CD4-positive, alpha-beta memory T cell (primary cell): ENCODE measurements at regions not wholly inside any gene's neighbourhood (a gene's known extent, or its start where the extent isn't known, plus 50 kb on each side); places are given as distances from the start of the nearest gene placed in this dataset.

ENCODE experiments used
- CTCF ChIA-PET: fragments of 350-600 bp; sonication (Branson Sonifier 250); formaldehyde crosslinking; loops from one replicate; lab custom pipeline; 2021; ENCODE audit warnings: inconsistent platforms; ENCODE audit not compliant: partially characterized antibody; lab: Charles Lee
- POLR2A ChIA-PET: fragments of 350-600 bp; sonication (Branson Sonifier 250); formaldehyde crosslinking; loops from one replicate; lab custom pipeline; 2021; ENCODE audit not compliant: partially characterized antibody; lab: Charles Lee
- DNase-seq, 5 donors: peaks; one replicate each; pipeline versions ENCODE4 v3.0.0 to v3.0.0-alpha.2; 2020 to 2022; ENCODE audit warnings: mixed read lengths in 1 of 5
- H3K27ac ChIP-seq: one replicate; pipeline ENCODE4 v1.7.0; 2013; ENCODE audit warnings: low read depth, low read length
- H3K27me3 ChIP-seq: 2 replicates; pipeline ENCODE4 v1.7.0; 2013; ENCODE audit warnings: mild to moderate bottlenecking, low read length, moderate library complexity; ENCODE audit not compliant: insufficient read depth
- H3K36me3 ChIP-seq: 2 replicates; pipeline ENCODE4 v1.7.0; 2013; ENCODE audit warnings: mild to moderate bottlenecking, low read length, moderate library complexity; ENCODE audit not compliant: insufficient read depth
- H3K4me1 ChIP-seq: 2 replicates; pipeline ENCODE4 v1.7.0; 2013; ENCODE audit warnings: mild to moderate bottlenecking, low read length, moderate library complexity; ENCODE audit not compliant: insufficient read depth
- H3K4me3 ChIP-seq, 2 donors: one replicate each; pipeline ENCODE4 v1.7.0; 2013; ENCODE audit warnings: low read length in 2 of 2, mild to moderate bottlenecking in 1 of 2
- H3K9me3 ChIP-seq, 2 donors: one replicate each; pipeline ENCODE4 v1.7.0; 2013; ENCODE audit warnings: low read length in 2 of 2, control low read depth in 1 of 2; ENCODE audit not compliant: control insufficient read depth in 1 of 2
- H3K27ac Mint-ChIP-seq, 7 donors: one replicate each; pipeline ENCODE4 v1.8.0; 2020 to 2021; ENCODE audit warnings: mixed read lengths in 7 of 7, mild to moderate bottlenecking in 6 of 7, inconsistent platforms in 3 of 7, moderate library complexity in 3 of 7
- H3K27me3 Mint-ChIP-seq, 2 donors: one replicate each; pipeline ENCODE4 v1.8.0; 2020 to 2021; ENCODE audit warnings: mixed read lengths in 2 of 2
- H3K36me3 Mint-ChIP-seq, 2 donors: one replicate each; pipeline ENCODE4 v1.8.0; 2020 to 2021; ENCODE audit warnings: mixed read lengths in 2 of 2, inconsistent platforms in 1 of 2, mild to moderate bottlenecking in 1 of 2
- H3K4me1 Mint-ChIP-seq, 4 donors: one replicate each; pipeline ENCODE4 v1.8.0; 2020 to 2021; ENCODE audit warnings: mixed read lengths in 4 of 4, mild to moderate bottlenecking in 1 of 4
- H3K4me3 Mint-ChIP-seq, 8 donors: one replicate each; pipeline ENCODE4 v1.8.0; 2020 to 2021; ENCODE audit warnings: mixed read lengths in 8 of 8, mild to moderate bottlenecking in 7 of 8, moderate library complexity in 6 of 8, inconsistent platforms in 3 of 8
- H3K9me3 Mint-ChIP-seq, 8 donors: one replicate each; pipeline ENCODE4 v1.8.0; 2020 to 2021; ENCODE audit warnings: mixed read lengths in 8 of 8, mild to moderate bottlenecking in 5 of 8, inconsistent platforms in 3 of 8, moderate library complexity in 1 of 8
- intact Hi-C: fragments of 100-400 bp; cut with micrococcal nuclease; formaldehyde crosslinking; loops from one replicate; pipeline ENCODE4 v1.15.1; 2023

DNA sequence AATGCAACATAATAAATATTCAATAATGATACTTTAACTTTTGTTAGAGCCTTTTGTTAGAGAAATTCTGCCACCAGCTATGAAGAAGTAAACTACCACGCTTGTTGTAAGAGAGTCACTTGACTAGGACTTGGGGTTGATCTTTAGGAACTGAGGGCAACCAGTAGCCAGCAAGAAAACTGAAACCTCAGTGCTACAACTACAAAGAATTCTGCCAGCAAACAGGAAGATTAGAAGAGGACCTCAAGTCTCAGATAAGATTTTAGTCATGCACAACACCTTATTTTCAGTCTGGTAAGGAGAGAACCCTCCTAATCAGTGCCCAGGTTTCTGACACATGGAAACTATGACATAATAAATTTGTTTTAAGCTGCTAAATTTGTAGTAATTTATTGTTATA, 498.3 kb upstream of the STEAP1 start:
- no peaks in the 10 kb centered on the region for H3K36me3 ChIP-seq
- H3K4me3 Mint-ChIP-seq, result no peak overlapping the region

DNA sequence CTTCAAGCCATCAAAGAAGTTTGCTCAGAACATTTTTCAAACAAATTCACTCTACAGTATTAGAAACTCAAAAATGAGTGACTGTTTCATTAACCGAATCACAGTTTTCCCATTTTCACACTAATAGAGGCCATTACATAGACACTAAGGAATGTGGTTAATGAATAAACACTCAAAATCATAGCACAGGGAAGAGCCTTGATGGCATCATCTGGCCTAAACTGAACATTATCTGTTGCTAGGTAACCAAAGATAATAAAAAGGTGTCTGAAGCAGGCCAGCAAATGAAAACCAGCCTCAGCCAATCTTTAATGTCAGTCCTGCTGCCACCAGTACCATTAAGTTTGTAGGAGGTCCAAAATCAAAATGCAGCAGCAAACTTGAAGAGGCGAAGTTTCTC, 492.4 kb upstream of the STEAP1 start:
- Histone ChIP-seq H3K27ac (no peak overlapping the region), H3K9me3 (no peaks in the 10 kb centered on the region), H3K36me3 (no peaks in the 10 kb centered on the region), H3K27me3 (no peaks in the 10 kb centered on the region), H3K4me1 (no peaks in the 10 kb centered on the region), H3K4me3 (no peak overlapping the region)
- peaks cover 0 to 5% (median 0%) of the 10 kb centered on the region in 8 donors for H3K9me3 Mint-ChIP-seq
- intact Hi-C loops, result no loop called here
- CTCF ChIA-PET, result no interaction called here
- no peaks in the 10 kb centered on the region for H3K27me3 Mint-ChIP-seq
- POLR2A ChIA-PET, result no interaction called here
- DNase-seq, result no peak
- H3K4me3 Mint-ChIP-seq, result no peak overlapping the region
- H3K4me1 Mint-ChIP-seq, result no peaks in the 10 kb centered on the region
- H3K27ac Mint-ChIP-seq, result no peak overlapping the region
- no peaks in the 10 kb centered on the region for H3K36me3 Mint-ChIP-seq

More for the DNA sequence above, 498.3 kb upstream of the STEAP1 start:
- peaks cover 0 to 5% (median 0%) of the 10 kb centered on the region in 8 donors for H3K9me3 Mint-ChIP-seq
- Histone ChIP-seq H3K4me3 (no peak overlapping the region), H3K27me3 (no peaks in the 10 kb centered on the region), H3K27ac (no peak overlapping the region), H3K4me1 (no peaks in the 10 kb centered on the region), H3K9me3 (no peaks in the 10 kb centered on the region)
- ChIA-PET CTCF (no interaction called here), POLR2A (no interaction called here)
- no peaks in the 10 kb centered on the region for H3K36me3 Mint-ChIP-seq
- no peaks in the 10 kb centered on the region for H3K27me3 Mint-ChIP-seq
- intact Hi-C loops, result no loop called here
- no peak overlapping the region for H3K27ac Mint-ChIP-seq
- H3K4me1 Mint-ChIP-seq, result no peaks in the 10 kb centered on the region
- DNase-seq, result no peak

DNA sequence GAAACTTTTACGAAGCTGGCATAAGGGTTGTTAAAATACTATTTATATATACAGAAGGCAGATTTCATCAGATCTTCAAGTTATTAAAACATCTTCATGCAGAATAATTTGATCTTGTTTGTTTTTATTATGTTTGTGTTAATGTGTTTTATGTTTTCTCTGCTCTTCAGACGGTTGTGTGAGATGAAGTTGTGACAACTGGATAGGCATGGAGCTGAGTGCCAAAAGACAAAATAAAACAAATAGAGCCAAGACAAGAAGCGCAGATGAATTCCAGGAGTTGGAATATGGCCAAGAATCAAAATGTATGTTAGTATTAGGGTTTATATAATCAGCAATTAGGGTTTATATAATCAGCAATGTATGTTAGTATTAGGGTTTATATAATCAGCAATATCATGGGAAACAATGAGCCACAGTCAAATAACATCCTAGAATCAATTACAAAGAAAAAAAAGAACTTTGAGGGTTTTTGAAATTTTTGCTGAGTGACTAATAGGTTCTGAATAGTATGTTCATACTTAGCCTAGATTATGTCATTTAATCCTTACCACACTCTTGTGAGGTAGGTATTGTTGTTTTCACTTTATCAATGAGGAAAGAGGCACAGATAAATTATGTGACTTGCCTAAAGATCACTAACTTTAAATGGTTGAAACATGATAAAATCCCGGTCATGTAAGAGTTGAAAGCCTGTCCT, 488.0 kb upstream of the STEAP1 start:
- H3K4me1 Mint-ChIP-seq, result no peaks in the 10 kb centered on the region
- POLR2A ChIA-PET, result no interaction called here
- no peak overlapping the region for H3K27ac Mint-ChIP-seq
- peaks cover 0 to 9% (median 5%) of the 10 kb centered on the region in 8 donors for H3K9me3 Mint-ChIP-seq
- no peaks in the 10 kb centered on the region for H3K4me1 ChIP-seq
- CTCF ChIA-PET, result no interaction called here
- H3K36me3 Mint-ChIP-seq, result no peaks in the 10 kb centered on the region
- no peaks in the 10 kb centered on the region for H3K27me3 ChIP-seq
- no peaks in the 10 kb centered on the region for H3K27me3 Mint-ChIP-seq
- H3K36me3 ChIP-seq, result no peaks in the 10 kb centered on the region
- H3K4me3 ChIP-seq, result no peak overlapping the region
- H3K27ac ChIP-seq, result no peak overlapping the region
- intact Hi-C loops, result no loop called here
- no peak for DNase-seq
- no peak overlapping the region for H3K4me3 Mint-ChIP-seq
- no peaks in the 10 kb centered on the region for H3K9me3 ChIP-seq

DNA sequence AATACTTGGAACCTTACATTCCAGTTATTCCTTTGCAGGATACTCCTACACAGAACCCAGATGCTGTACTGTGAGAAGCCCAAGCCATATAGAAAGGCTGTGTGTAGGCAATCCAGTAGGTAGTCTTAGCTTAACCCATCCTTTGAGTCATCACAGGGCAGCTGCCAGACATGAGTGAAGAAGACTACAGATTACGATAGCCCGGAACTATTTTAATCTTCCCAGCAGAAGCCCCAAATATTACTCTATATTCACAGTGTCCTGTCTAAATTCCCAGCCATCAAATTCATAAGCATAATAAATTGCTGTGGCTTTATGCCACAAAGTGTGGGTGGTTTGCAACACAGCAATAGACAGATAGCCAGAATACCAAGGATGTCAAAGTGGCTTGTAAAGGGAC, 474.1 kb upstream of the STEAP1 start:
- no peak for DNase-seq
- ChIA-PET CTCF (no interaction called here), POLR2A (no interaction called here)
- no peaks in the 10 kb centered on the region for H3K27me3 ChIP-seq
- no peak overlapping the region for H3K4me3 ChIP-seq
- no peaks in the 10 kb centered on the region for H3K4me1 ChIP-seq
- no peaks in the 10 kb centered on the region for H3K4me1 Mint-ChIP-seq
- no peaks in the 10 kb centered on the region for H3K9me3 ChIP-seq
- no peak overlapping the region for H3K27ac ChIP-seq
- no peaks in the 10 kb centered on the region for H3K27me3 Mint-ChIP-seq
- peaks cover 0 to 15% (median 4%) of the 10 kb centered on the region in 8 donors for H3K9me3 Mint-ChIP-seq
- no peaks in the 10 kb centered on the region for H3K36me3 ChIP-seq
- H3K4me3 Mint-ChIP-seq, result no peak overlapping the region
- intact Hi-C loops, result no loop called here
- no peaks in the 10 kb centered on the region for H3K36me3 Mint-ChIP-seq
- no peak overlapping the region for H3K27ac Mint-ChIP-seq

DNA sequence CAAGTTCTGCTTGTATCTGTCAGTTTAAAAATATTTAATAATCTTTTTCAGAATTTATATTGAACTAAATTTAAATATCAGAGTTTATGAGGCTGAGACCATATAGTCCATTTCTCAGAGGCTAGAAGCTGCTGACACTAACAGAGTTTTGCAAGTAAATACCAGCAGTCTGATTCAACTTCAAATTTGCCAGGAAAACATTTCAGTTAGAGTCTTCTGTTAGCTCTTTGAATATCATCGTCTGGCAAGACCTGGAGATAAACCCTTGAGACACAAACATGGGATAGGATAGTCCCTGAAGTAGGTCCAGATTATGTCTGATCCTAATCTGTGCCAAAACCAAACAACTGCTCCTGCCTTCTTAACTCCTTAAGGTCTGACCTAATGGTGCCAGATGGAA, 472.8 kb upstream of the STEAP1 start:
- intact Hi-C loops, result no loop called here
- ChIA-PET CTCF (no interaction called here), POLR2A (no interaction called here)
- H3K4me3 Mint-ChIP-seq, result no peak overlapping the region
- H3K27me3 Mint-ChIP-seq, result no peaks in the 10 kb centered on the region
- DNase-seq, result no peak
- H3K9me3 ChIP-seq, result no peaks in the 10 kb centered on the region
- H3K36me3 ChIP-seq, result no peaks in the 10 kb centered on the region
- H3K4me1 ChIP-seq, result no peaks in the 10 kb centered on the region
- H3K36me3 Mint-ChIP-seq, result no peaks in the 10 kb centered on the region
- no peaks in the 10 kb centered on the region for H3K27me3 ChIP-seq
- H3K4me1 Mint-ChIP-seq, result no peaks in the 10 kb centered on the region
- no peak overlapping the region for H3K27ac ChIP-seq
- H3K4me3 ChIP-seq, result no peak overlapping the region
- peaks cover 0 to 15% (median 2%) of the 10 kb centered on the region in 8 donors for H3K9me3 Mint-ChIP-seq
- H3K27ac Mint-ChIP-seq, result no peak overlapping the region

DNA sequence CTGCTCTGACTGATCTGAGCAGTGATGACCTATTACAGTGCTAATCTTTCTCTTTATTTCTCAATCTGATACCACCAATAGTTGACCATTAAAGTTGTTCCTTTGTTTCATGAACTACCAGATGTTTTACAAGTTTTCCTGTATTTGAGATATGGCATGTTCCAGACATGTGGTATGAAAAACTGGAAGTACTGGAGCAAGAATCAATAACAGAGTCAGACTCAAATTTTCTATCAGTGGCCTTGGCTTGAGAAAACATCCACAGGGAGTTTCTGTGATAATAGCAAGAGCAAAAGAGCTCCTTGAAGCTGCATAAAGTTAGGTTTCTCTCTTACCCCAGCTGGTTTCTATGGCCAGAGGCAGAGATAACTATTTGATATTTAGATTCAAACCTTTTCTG, 469.0 kb upstream of the STEAP1 start:
- Histone ChIP-seq H3K36me3 (no peaks in the 10 kb centered on the region), H3K27me3 (no peaks in the 10 kb centered on the region), H3K9me3 (no peaks in the 10 kb centered on the region), H3K4me1 (no peaks in the 10 kb centered on the region), H3K27ac (no peak overlapping the region), H3K4me3 (no peak overlapping the region)
- no peak overlapping the region for H3K27ac Mint-ChIP-seq
- H3K4me1 Mint-ChIP-seq, result no peaks in the 10 kb centered on the region
- H3K9me3 Mint-ChIP-seq, result peaks cover 0 to 3% (median 0%) of the 10 kb centered on the region in 8 donors
- no peaks in the 10 kb centered on the region for H3K36me3 Mint-ChIP-seq
- DNase-seq, result no peak
- no peak overlapping the region for H3K4me3 Mint-ChIP-seq
- ChIA-PET POLR2A (no interaction called here), CTCF (interaction anchor here (1.2 kb wide), 1 partner anchor 901 kb away, joined by 3 read pairs; no protein-coding TSS in a partner anchor)
- H3K27me3 Mint-ChIP-seq, result no peaks in the 10 kb centered on the region
- intact Hi-C loops, result no loop called here

DNA sequence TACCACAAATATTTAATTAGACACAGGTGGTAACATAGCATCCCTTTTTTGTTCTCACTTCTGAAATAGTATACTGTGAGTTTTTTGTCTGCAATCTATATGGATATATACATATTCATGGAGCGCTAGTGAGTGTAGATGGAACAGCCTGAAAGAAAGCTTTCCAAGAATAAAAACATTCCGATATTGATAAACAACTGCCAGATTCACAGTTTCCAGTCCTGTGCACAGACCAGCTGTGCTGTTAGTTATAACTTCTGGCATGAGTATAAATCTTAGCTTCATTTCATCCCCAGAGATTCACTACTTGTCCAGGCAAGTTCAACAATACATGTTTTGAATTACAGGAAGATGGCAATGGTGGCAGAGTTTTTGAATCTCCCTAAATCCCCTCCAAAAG, 467.1 kb upstream of the STEAP1 start:
- POLR2A ChIA-PET, result no interaction called here
- H3K9me3 Mint-ChIP-seq, result peaks cover 0 to 4% (median 0%) of the 10 kb centered on the region in 8 donors
- H3K27ac ChIP-seq, result no peak overlapping the region
- no peaks in the 10 kb centered on the region for H3K9me3 ChIP-seq
- no peak for DNase-seq
- H3K36me3 Mint-ChIP-seq, result no peaks in the 10 kb centered on the region
- no peaks in the 10 kb centered on the region for H3K27me3 ChIP-seq
- H3K4me3 ChIP-seq, result no peak overlapping the region
- H3K27me3 Mint-ChIP-seq, result no peaks in the 10 kb centered on the region
- no peaks in the 10 kb centered on the region for H3K4me1 Mint-ChIP-seq
- no peak overlapping the region for H3K4me3 Mint-ChIP-seq
- no peaks in the 10 kb centered on the region for H3K36me3 ChIP-seq
- H3K4me1 ChIP-seq, result no peaks in the 10 kb centered on the region
- intact Hi-C loops, result no loop called here
- H3K27ac Mint-ChIP-seq, result no peak overlapping the region
- CTCF ChIA-PET, result no interaction called here
